ENCODE measurements at regions not wholly inside any gene's neighbourhood (a gene's known extent, or its start where the extent isn't known, plus 50 kb on each side); places are given as distances from the start of the nearest gene placed in this dataset.
A peak's percentile ranks its signal among the peaks of the same experiment; 100 is the strongest.

GRCh38 chr9:12183321-12183720 lies 509.9 kb upstream of the TYRP1 start:
- no peak for DNase-seq

GRCh38 chr9:12185856-12186255 lies 507.3 kb upstream of the TYRP1 start:
- DNase-seq, result no peak

GRCh38 chr9:12191630-12192029 lies 501.6 kb upstream of the TYRP1 start:
- no peak for DNase-seq

- DNase-seq, result no peak
These were observed 498.5 kb upstream of the TYRP1 start for GRCh38 chr9:12194731-12195130.

GRCh38 chr9:12195456-12195855 lies 497.7 kb upstream of the TYRP1 start:
- no peak for DNase-seq

GRCh38 chr9:12204512-12204911 lies 488.7 kb upstream of the TYRP1 start:
- DNase-seq, result no peak

GRCh38 chr9:12212860-12213259 lies 480.3 kb upstream of the TYRP1 start:
- DNase-seq, result no peak

- no peak for DNase-seq
These were observed 471.7 kb upstream of the TYRP1 start for GRCh38 chr9:12221470-12221869.

- DNase-seq, result no peak
These were observed 468.7 kb upstream of the TYRP1 start for GRCh38 chr9:12224449-12224848.

GRCh38 chr9:12230708-12231107 lies 462.5 kb upstream of the TYRP1 start:
- peak; percentile 3 for DNase-seq

GRCh38 chr9:12231832-12232231 lies 461.4 kb upstream of the TYRP1 start:
- DNase-seq, result no peak

GRCh38 chr9:12232836-12233235 lies 460.3 kb upstream of the TYRP1 start:
- DNase-seq, result no peak

- no peak for DNase-seq
These were observed 439.2 kb upstream of the TYRP1 start for GRCh38 chr9:12253941-12254340.

- no peak for DNase-seq
These were observed 426.4 kb upstream of the TYRP1 start for GRCh38 chr9:12266758-12267157.

- no peak for DNase-seq
These were observed 421.7 kb upstream of the TYRP1 start for GRCh38 chr9:12271421-12271891.

- DNase-seq, result no peak
These were observed 420.6 kb upstream of the TYRP1 start for GRCh38 chr9:12272471-12273120.

GRCh38 chr9:12274577-12274976 lies 418.6 kb upstream of the TYRP1 start:
- no peak for DNase-seq

GRCh38 chr9:12276505-12276904 lies 416.7 kb upstream of the TYRP1 start:
- no peak for DNase-seq

- DNase-seq, result no peak
These were observed 403.5 kb upstream of the TYRP1 start for GRCh38 chr9:12289711-12290110.

GRCh38 chr9:12290166-12290869 lies 402.9 kb upstream of the TYRP1 start:
- no peak for DNase-seq

GRCh38 chr9:12305211-12305610 lies 388.0 kb upstream of the TYRP1 start:
- DNase-seq, result no peak

GRCh38 chr9:12314589-12314988 lies 378.6 kb upstream of the TYRP1 start:
- no peak for DNase-seq

- no peak for DNase-seq
These were observed 374.2 kb upstream of the TYRP1 start for GRCh38 chr9:12318732-12319685.

- DNase-seq, result no peak
These were observed 363.6 kb upstream of the TYRP1 start for GRCh38 chr9:12329623-12329985.

All from suppressor macrophage treated with lipopolysaccharide for 4 hours (primary cell).